ENCODE measurements at regions not wholly inside any gene's neighbourhood (a gene's known extent, or its start where the extent isn't known, plus 50 kb on each side); places are given as distances from the start of the nearest gene placed in this dataset.

- Histone ChIP-seq H3K4me3 (ENCODE audit: low read depth, low read length) (no peak overlapping the region), H3K27ac (ENCODE audit: extremely low read depth, low read depth, low read length) (no peak overlapping the region), H3K9me3 (ENCODE audit: control insufficient read depth, insufficient read depth, low read depth, low read length) (no peaks in the 10 kb centered on the region), H3K36me3 (ENCODE audit: control insufficient read depth in 2 of 2, insufficient read depth in 1 of 2, low read length in 2 of 2) (no peaks in the 10 kb centered on the region), H3K4me1 (ENCODE audit: control insufficient read depth, insufficient read depth, low read length) (no peaks in the 10 kb centered on the region)
- ChIA-PET POLR2A (no interaction called here), CTCF (interaction anchor here (0.9 kb wide), 1 partner anchor 91 kb away, joined by 4 read pairs; no protein-coding TSS in a partner anchor)
- TF ChIP-seq BCL6B (tag by site-specific recombination; IDR thresholded peaks at IDR 0.05) (no peak), ZNF660 (tag by site-specific recombination; IDR thresholded peaks at IDR 0.05) (no peak), REST (tag by site-specific recombination; IDR thresholded peaks at IDR 0.05) (no peak), ZNF175 (tag by site-specific recombination; IDR thresholded peaks at IDR 0.05) (no peak), ZNF133 (tag by site-specific recombination; IDR thresholded peaks at IDR 0.05) (no peak), ZNF510 (tag by site-specific recombination; IDR thresholded peaks at IDR 0.05; ENCODE audit: insufficient replicate concordance) (no peak), ZNF138 (tag by site-specific recombination; IDR thresholded peaks at IDR 0.05; ENCODE audit: borderline replicate concordance) (no peak), ZFP3 (tag by site-specific recombination; IDR thresholded peaks at IDR 0.05; ENCODE audit: low read depth) (no peak), SP7 (tag by site-specific recombination; IDR thresholded peaks at IDR 0.05) (no peak), ZNF248 (tag by site-specific recombination; IDR thresholded peaks at IDR 0.05) (no peak), YY2 (tag by site-specific recombination; IDR thresholded peaks at IDR 0.05) (no peak), ZNF530 (tag by site-specific recombination; IDR thresholded peaks at IDR 0.05; ENCODE audit: low read depth) (no peak), ZNF10 (tag by site-specific recombination; IDR thresholded peaks at IDR 0.05) (no peak), ZNF148 (tag by site-specific recombination; IDR thresholded peaks at IDR 0.05; ENCODE audit: borderline replicate concordance) (no peak)
- TF ChIP-seq, protein P1, sequence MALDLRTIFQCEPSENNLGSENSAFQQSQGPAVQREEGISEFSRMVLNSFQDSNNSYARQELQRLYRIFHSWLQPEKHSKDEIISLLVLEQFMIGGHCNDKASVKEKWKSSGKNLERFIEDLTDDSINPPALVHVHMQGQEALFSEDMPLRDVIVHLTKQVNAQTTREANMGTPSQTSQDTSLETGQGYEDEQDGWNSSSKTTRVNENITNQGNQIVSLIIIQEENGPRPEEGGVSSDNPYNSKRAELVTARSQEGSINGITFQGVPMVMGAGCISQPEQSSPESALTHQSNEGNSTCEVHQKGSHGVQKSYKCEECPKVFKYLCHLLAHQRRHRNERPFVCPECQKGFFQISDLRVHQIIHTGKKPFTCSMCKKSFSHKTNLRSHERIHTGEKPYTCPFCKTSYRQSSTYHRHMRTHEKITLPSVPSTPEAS (tag by site-specific recombination; IDR thresholded peaks at IDR 0.05), result no peak
These were observed 635.8 kb upstream of the C9orf72 start for GRCh38 chr9:28209130-28209529.

- CTCF ChIA-PET, result interaction anchor here (0.9 kb wide), 1 partner anchor 59 kb away, joined by 4 read pairs; no protein-coding TSS in a partner anchor
- Histone ChIP-seq H3K4me1 (ENCODE audit: control insufficient read depth, insufficient read depth, low read length) (no peaks in the 10 kb centered on the region), H3K27ac (ENCODE audit: extremely low read depth, low read depth, low read length) (no peak overlapping the region), H3K9me3 (ENCODE audit: control insufficient read depth, insufficient read depth, low read depth, low read length) (no peaks in the 10 kb centered on the region), H3K4me3 (ENCODE audit: low read depth, low read length) (no peak overlapping the region), H3K36me3 (ENCODE audit: control insufficient read depth in 2 of 2, insufficient read depth in 1 of 2, low read length in 2 of 2) (no peaks in the 10 kb centered on the region)
- POLR2A ChIA-PET, result no interaction called here
- no peak for TF ChIP-seq ZNF174 (tag by site-specific recombination; IDR thresholded peaks at IDR 0.05)
- TF ChIP-seq, protein P2, sequence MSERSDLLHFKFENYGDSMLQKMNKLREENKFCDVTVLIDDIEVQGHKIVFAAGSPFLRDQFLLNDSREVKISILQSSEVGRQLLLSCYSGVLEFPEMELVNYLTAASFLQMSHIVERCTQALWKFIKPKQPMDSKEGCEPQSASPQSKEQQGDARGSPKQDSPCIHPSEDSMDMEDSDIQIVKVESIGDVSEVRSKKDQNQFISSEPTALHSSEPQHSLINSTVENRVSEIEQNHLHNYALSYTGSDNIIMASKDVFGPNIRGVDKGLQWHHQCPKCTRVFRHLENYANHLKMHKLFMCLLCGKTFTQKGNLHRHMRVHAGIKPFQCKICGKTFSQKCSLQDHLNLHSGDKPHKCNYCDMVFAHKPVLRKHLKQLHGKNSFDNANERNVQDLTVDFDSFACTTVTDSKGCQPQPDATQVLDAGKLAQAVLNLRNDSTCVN (tag by site-specific recombination; optimal IDR thresholded peaks at IDR 0.05), result no peak
- TF ChIP-seq ZNF354C (tag by site-specific recombination; IDR thresholded peaks at IDR 0.05; ENCODE audit: borderline replicate concordance, low read depth), result no peak
- no peak for TF ChIP-seq ZNF292 (tag by site-specific recombination; IDR thresholded peaks at IDR 0.05; ENCODE audit: borderline replicate concordance, low read depth)
- no peak for TF ChIP-seq REST (tag by site-specific recombination; IDR thresholded peaks at IDR 0.05)
- TF ChIP-seq ZNF658 (tag by site-specific recombination; IDR thresholded peaks at IDR 0.05), result no peak
These were observed 639.7 kb upstream of the C9orf72 start for GRCh38 chr9:28212979-28213378.

All from HEK293 (cell line).